ENCODE measurements at regions not wholly inside any gene's neighbourhood (a gene's known extent, or its start where the extent isn't known, plus 50 kb on each side); places are given as distances from the start of the nearest gene placed in this dataset.

DNA sequence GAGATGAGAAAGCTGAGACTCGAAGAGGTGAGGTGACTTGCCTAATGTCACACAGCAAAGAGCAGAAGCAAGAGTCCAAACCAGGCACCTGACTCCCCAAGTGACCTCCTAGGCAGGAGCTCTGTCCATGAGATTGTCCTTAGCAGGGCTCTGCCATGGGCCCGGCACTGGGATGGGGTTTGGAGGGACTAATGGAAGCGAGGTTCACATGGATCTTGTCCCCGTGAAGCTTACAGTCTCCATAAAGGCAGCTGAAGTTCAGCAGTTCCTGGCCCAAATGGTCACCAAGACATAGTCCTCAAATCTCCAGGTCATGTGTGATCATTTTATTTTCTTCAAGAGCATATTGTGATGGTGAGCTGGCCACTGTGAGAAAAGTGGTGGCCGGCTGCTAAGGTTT lies 57.0 kb upstream of the AFF3 start:
- TF ChIP-seq, protein P1, sequence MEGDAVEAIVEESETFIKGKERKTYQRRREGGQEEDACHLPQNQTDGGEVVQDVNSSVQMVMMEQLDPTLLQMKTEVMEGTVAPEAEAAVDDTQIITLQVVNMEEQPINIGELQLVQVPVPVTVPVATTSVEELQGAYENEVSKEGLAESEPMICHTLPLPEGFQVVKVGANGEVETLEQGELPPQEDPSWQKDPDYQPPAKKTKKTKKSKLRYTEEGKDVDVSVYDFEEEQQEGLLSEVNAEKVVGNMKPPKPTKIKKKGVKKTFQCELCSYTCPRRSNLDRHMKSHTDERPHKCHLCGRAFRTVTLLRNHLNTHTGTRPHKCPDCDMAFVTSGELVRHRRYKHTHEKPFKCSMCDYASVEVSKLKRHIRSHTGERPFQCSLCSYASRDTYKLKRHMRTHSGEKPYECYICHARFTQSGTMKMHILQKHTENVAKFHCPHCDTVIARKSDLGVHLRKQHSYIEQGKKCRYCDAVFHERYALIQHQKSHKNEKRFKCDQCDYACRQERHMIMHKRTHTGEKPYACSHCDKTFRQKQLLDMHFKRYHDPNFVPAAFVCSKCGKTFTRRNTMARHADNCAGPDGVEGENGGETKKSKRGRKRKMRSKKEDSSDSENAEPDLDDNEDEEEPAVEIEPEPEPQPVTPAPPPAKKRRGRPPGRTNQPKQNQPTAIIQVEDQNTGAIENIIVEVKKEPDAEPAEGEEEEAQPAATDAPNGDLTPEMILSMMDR (conservative IDR thresholded peaks at IDR 0.05; ENCODE audit: low read length), result no peak
- TF ChIP-seq EZH2phosphoT487 (IDR thresholded peaks at IDR 0.05; ENCODE audit: borderline replicate concordance, low read depth, low read length), result no peak

Data from OCI-LY7 (cell line).